Stimulated activated CD8-positive, alpha-beta memory T cell treated with anti-CD3 and anti-CD28 coated beads, Interleukin-15, amount 100 ng/mL, for 24 hours (primary cell): ENCODE measurements at regions not wholly inside any gene's neighbourhood (a gene's known extent, or its start where the extent isn't known, plus 50 kb on each side); places are given as distances from the start of the nearest gene placed in this dataset.

Experiments used
- DNase-seq: peaks from one replicate; pipeline ENCODE4 v3.0.0-alpha.2; 2020; ENCODE audit warnings: low read depth

DNA sequence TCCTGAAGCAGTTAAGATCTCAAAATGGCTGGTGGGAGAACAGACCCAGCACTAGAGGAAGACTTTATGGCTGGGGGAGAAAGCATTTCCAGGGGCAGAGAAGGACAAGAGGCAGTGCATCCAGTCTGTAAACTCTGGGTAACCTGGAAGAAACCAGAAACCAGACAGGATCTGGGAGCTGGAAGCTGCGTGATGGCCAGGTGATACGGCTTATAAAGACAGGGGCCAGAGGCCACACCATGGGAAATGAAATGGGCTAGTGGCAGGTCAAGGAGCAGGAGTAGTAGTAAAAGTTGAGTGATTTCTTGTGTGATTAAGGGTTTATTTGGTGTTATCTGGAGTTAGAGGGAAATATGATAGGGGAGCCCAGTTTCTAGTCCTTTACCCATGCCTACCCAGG is 144.7 kb upstream of the ARRDC4 start:
- no peak for DNase-seq

DNA sequence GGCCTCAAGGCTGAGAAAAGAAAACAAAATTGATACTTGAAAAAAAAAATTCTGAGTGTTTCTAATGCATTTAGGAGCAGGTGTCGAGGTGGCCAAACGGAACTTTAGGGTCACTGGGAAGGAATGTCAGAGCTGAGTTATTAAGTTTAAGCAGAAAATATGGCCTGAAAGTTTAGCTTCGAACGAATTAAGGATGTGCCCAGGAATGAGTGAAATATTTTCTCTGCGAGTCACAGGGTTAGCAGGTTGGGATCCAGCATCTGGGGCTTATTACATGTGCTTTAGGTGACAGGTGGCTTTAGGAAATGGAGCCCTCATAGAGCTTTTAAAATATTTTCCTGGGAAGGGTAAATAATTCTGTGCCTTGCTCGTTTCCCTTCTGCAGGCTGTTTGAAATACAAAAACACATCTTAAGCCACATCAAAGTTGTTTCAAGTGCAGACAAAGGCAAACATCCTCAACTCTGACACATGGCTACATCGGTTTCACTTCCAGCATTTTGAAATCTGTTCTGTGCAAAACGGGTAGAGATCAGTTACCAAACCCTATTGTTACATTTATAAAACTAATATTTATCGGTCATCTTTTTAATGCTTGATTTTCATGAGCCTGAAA is 143.1 kb upstream of the ARRDC4 start:
- DNase-seq: no peak

DNA sequence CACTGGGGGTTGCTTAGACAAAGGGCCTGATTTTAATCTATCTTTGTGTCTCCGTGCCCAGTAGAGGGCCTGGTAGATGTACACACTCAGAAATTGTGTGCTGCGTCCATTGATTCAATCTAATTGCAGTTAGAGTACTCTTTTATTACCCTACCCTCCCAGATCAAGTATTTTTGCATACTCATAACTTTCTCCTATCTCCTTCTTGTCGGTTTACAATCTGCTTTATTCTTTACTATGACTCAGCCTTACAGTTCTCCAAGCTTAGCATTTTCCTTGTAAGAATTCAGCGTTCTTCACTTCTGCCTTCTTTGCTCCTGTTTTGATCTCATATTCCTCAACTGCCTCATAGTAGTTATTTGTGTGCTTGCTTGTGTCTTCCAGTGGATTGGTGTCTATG is 124.5 kb upstream of the ARRDC4 start:
- DNase-seq: no peak

DNA sequence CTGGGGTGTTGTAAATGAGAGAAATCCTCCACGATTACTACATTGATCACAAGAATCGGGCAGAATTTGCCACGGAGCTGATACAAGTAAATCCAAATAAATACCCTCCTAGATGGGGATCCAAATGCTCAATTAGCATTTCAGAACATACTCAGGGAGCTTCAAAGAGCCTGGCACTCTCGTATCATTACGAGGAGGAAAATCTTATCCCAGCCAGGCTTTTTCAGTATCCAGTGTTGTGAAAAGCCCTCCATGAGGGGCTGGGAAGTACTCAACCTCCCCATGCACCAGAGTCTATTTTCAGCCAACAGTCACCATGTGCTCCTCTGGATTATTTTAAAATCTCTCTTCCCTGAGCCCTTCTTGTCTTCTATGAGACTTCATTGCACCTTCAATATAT is 122.6 kb upstream of the ARRDC4 start:
- no peak for DNase-seq

DNA sequence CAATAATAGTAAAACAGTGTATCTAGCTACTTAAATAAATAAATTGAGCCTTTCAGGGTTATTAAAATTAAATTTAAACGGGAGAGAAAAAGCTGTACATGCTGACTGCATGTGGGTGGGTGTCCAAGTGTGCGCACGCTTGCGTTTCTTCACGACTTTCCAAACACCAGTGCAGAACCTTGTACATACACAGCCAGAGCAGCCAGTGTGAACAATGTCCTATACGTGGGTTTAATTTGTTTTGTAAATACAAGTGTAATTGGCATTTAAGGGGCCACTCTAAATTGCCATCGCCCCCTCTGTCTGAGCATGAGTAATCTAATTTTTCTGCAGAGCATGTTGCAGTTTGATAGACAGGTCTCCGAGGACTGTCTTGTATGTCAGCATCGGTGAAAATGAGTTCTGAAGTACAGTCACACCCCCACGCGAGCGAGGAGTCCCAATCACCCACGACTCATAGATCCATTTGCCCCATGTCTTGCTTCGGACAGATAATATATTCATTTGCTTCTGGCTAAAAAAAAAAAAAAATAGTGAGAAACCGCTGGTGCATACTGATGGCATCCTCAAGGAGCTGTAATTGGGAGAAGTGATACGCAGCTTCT is 121.8 kb upstream of the ARRDC4 start:
- DNase-seq: no peak

DNA sequence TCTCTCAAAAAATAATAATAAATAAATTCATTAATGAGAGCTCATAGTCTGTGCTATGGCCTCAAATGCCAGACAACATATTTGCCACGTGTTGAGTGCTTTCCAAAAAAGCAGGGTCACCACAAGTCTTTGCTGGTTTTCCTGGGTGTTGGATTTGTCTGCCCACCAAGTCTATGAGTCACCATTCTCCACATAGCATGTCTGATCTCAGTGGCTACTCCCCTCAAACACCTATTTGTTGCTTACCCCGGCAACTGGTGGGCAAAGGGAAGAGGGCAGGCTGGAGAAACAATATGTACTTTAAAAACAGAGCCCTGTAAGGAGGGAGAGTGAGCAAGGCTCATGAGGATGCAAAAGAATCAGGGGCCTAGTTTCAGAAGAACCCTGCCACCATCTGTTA is 120.0 kb upstream of the ARRDC4 start:
- no peak for DNase-seq

DNA sequence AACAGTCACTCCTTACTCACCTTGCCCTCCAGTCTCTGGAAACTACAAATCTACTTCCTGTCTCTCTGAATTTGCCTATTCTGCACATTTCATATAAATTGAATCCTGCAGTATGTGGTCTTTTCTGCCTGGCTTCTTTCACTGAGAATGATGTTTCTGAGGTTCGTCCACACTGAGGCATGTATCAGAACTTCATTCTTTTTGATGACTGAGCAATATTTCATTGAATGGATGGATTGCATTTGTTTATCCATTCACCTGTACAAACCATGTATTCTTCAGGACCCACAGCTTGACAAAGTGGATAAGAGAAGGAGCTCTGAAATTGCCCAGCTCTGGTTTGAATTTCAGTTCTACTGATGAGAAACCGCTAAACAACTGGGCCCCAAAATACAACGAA is 118.9 kb upstream of the ARRDC4 start:
- no peak for DNase-seq

DNA sequence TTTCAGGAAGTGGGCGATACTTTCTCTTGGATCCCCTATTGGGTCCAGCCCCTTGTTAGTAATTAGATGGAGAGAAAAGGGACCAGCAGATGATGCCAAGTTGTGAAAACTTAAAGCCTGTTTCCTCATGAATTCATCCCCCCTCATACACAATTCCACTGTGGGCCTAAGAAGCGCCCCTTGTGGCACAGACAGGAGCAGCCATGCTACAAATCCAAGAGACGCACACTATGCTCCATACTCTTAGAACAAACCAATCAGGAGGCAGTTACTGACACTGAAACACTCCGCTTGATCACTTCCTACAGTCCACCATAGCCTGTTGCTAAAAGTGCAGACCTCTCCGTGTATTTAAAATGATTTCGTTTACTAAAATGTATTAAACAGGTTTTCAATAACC is 111.3 kb upstream of the ARRDC4 start:
- no peak for DNase-seq

DNA sequence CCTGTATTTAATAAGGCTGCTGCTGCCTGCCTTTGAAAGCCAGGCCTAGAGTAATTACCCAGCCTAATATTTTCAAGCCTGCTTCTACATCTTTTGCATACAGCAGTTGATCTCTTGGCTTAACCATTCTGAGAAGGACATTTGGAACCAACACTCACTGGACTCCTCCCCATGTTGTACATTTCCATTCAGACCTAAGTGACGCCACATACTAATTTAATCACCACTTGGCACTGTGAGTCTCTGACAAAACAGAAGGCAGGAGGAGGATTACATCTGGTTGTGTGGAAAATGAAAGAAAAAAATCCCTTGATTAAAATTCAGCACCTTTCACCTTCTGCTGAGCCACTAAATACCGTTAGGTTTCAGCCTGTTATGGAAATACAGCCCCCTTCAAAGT is 102.2 kb upstream of the ARRDC4 start:
- no peak for DNase-seq

DNA sequence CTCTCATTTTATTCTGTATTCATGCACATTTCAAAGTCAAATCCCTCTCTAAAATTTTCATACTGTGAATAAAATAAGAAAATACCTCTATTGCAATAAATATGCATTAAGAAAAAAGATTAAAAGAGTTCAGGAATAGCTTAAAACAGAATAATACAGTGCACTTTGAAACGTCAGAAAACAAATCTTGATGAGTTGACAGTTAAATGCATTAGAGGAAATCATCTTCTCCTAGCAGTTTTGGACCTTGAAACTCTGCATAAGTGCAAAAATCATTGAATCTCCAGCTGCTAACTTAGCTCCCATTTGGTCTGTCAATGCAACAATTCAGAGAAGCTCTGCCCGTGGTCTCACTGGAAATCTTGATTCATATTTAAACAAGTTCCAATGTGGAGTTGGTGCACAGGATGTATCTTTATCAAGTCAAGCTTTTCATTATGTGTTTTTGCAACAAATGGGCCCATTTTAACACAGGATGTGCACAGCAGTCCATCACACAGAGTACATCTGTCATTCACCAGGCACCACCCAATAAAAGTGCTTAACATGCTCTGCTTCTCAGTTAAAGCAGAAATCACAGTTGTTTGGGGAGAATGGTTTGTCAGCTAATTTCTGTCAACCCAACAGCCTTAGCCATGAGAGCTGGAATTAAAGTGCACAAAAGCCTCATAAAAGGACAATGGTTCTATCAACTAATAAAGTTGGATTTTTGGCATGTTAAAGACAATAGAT is 98.8 kb upstream of the ARRDC4 start:
- DNase-seq: no peak

DNA sequence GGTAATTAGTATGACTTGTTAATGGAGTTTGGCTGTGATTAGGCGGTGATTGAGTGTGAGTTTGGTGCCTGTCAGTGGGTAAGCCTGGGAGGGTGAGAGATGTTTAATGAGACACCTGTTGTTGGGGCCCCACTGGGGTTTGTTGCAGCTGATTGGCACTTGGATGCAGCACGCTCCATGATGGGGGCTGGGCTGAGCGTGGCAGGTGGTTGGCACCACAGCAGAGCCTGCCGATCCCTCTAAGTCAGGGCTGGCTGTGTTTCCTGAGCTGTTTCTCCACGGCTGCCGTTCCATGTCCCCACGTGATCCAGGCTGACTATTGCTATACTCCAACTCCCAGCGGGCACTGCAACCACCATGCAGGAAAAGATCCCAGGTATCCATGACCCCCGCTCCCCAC is 93.5 kb upstream of the ARRDC4 start:
- no peak for DNase-seq

DNA sequence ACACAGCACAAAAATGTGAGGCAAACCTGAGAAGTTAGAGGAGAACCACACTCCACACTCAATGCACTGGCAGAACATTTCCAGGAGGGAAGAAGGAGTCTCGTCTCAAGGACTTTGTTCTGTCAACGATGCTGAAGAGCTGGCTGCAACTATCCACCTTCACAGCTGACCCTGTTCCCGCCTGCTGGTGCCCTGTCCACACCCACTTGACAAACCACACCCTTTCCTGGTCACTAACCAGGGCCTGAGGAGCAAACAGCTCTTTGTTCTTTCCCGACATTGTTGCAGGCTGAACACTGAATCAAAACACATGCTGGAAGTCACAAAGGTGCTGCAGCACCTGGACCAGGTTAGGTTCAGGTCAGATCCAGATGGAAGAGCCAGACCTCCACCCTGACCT is 92.6 kb upstream of the ARRDC4 start:
- no peak for DNase-seq

DNA sequence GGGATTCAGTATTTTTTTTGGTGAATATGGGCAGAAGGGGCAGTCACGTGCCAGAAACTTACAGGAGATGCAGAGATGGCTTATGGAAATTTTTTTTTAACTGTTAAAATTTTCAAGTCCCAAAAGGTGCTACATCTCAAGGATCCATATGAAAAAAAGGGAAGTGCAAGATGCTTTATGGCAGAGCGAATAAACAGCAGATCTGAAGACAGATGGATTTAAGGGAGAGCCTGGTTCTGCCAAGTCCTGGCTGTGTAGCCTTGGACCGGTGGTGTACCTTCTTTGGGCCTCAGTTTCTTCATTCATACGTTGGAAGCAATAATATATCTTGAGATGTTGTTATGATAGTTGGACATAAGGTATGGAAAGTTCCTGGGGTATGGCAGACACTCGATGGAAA is 91.5 kb upstream of the ARRDC4 start:
- no peak for DNase-seq

DNA sequence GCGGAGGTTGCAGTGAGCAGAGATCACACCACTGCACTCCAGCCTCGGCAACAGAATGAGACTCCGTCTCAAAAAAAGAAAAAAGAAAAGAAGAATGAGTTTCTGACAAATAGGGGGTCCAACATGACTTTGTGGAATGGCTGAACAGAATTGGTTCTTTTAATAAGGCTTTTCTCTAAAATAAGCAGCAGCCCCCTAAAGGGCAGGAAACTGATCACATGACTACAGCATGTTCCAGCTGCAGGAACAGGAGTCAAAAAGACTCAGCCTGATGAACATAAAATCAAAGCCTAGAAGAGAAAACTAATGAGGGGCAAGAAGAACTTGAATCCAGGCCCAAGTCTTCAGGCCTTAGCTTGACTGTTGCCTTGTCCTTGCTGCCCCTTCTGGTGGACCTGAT is 89.7 kb upstream of the ARRDC4 start:
- DNase-seq: no peak

DNA sequence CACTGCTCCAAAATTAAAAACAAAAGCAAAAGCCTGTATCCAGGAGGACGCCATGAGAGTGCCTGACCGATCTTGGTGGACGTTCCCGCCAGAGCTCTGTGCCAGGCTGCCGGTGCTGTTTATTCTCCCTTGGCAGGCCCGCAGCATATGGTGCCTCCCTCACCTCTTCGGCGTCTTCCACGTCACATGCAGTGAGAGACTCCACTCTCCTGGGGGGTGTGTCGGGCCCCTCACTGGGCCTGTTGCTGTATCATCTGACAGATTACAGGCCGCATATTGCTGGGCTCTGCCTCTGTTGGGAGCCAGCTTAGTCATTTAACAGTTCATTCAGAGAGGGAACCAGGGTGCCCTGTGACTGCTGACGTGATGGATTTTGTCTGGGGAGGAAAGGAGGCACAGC is 86.4 kb upstream of the ARRDC4 start:
- DNase-seq: no peak

DNA sequence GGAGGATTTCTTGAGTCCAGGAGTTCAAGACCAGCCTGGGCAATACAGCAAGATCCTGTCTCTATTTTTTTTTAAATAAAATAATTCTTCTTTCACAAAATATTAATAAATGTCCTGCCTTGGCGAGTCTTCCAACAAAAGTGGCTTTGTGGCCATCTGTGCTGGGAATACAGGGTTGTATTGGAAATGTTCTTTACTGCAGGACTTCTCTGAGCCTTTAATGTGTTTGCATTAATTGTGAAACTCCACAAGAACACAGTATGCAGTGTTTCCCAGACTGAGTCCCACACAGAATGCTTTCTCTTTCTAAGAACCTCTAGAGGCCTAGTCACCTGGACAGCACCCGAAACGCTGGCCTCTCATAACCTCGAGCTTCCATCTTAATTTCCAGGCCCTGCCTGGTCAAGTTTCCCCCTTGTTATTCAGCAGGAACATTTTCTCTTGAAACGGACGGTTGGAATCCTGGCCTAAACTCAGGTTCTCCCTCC is 85.4 kb upstream of the ARRDC4 start:
- DNase-seq: no peak

DNA sequence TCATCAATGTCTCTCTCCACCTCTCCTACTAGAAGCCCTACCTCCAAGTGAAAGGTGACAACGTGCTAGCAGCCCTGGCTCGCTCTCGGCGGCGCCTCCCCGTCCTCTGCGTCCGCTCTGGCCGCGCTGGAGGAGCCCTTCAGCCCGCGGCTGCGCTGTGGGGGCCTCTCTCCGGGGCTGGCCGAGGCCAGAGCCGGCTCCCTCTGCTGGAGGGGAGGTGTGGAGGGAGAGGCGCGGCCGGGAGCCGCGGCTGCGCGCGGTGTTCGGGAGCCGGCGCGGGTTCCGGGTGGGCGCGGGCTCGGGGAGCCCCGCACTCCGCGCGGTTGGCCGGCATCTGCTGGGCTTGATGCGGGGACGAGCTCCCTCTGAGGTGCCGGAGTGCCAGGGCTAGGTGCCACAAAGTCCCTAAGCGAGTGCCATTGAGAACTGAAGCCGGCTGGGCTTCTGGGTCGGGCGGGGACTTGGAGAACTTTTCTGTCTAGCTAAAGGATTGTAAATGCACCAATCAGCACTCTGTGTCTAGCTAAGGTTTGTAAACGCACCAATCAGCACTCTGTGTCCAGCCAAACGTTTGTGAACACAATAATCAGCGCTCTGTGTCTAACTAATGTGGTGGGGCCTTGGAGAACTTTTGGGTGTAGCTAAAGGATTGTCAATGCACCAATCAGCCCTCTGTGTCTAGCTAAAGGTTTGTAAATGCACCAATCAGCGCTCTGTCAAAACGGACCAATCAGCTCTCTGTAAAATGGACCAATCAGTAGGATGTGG is 84.8 kb upstream of the ARRDC4 start:
- no peak for DNase-seq

DNA sequence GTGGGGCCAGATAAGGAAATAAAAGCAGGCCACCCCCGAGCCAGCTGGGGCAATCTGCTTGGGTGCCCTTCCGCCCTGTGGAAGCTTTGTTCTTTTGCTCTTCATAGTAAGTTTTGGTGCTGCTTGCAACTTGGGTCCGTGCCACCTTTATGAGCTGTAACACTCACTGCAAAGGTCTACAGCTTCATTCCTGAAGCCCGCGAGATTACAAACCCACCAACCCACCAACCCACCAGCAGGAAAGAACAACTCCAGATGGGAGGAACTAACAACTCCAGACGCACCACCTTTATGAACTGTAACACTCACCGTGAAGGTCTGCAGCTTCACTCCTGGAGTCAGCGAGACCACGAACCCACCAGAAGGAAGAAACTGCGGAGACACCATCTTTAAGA is 84.2 kb upstream of the ARRDC4 start:
- no peak for DNase-seq

DNA sequence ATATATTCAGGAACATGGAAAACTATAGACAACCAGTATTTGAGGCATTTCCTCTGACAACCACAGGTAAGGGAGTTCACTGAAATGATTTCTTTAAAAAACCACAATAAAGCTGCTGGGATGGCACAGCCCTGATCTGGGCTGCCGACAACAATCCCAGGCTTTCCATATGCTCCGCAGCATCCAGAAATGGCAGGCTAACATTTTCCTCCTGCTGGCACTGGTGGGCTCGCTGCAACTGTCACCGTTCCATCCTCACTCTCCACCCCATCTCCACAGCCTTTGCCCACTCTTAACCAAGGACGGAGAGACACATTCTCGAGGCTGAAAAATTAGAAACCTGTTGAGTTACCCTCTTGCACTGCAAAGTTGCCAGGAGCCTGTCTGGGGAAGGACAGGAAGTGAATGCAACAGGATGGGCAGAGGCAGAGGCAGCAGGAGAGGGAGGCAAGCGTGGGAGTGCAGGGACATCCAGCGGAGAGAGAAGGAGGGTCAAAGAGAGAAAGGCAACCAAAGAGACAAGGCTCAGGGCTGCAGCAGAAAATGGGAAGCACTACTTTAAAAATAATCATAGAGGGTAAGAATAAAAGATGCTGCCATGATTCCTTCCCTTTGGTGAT is 79.0 kb upstream of the ARRDC4 start:
- no peak for DNase-seq

DNA sequence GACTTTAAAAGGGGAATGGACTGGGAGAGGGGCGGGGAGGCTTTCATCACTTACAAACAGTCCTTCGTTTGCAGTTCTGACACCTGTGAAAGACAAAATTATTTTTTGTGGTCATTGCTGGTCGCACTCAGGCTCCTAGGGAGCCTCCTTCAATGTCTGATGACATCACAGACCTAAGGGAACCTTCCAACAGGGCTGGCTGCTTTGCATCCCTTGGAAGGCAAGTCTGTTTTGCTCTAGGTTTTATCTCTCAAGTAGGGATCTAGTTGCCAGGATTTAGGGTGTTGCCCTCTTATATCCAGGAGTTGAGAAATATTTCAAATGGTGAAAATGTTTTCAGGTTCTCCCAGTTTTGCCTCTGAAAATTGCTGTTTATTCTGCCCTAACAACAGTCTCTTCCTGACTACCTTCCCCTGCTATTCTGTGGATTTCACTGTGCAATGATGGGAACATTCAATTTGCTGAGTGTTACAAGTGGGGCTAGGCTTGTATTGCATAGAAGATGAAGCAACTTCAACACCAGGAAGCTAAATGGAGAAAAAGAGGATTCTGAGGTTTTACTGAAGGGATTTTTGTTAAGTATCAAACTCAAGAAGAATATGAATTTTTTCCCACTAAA is 75.9 kb upstream of the ARRDC4 start:
- DNase-seq: no peak

DNA sequence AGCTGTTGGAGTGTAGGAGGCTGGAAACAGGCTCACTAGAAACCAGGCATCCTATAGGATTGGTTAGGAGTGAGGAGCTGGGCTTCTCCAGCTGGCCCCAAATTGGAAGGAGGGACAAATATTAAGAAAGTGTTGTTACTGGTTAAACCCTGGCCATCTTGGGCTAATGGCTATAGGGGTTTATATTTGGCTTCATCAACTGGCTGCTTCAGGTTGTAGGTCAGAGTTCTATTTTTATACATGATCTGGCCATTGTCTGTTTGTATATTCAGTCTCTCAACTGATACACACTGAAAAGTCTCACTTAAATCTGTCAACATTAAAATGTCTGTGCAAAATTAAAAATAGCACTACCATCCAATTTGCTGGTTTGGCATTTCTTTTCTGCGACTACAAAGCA is 70.2 kb upstream of the ARRDC4 start:
- DNase-seq: no peak
